Endothelial cell of umbilical vein (primary cell): ENCODE measurements at regions not wholly inside any gene's neighbourhood (a gene's known extent, or its start where the extent isn't known, plus 50 kb on each side); places are given as distances from the start of the nearest gene placed in this dataset.

Source experiments
- BruUV-seq: library from RNA; stranded (reverse); fragments of 400-500 nt; replicated peaks from 2 replicates; lab custom pipeline; 2021; lab: Mats Ljungman, UMichigan
- CTCF ChIA-PET: fragments of 300-600, 350-600 bp; sonication (Branson Sonifier 250); formaldehyde crosslinking; loops from one replicate; lab custom pipeline; 2021; ENCODE audit warnings: antibody characterized with exemption, inconsistent platforms; lab: Charles Lee
- POLR2A ChIA-PET: fragments of 300-600, 350-600 bp; sonication (Branson Sonifier 250); formaldehyde crosslinking; loops from one replicate; lab custom pipeline; 2021; ENCODE audit warnings: antibody characterized with exemption, inconsistent platforms; lab: Charles Lee
- DNase-seq: peaks from one replicate; pipeline ENCODE4 v3.0.0-alpha.2; 2011; ENCODE audit warnings: low read depth, low spot score
- FAIRE-seq: peaks from 2 replicates; lab custom pipeline; 2011; peaks lifted over from hg19 to GRCh38; lab: Jason Lieb, UNC
- H2AFZ ChIP-seq: 2 replicates; pipeline ENCODE4 v1.6.0; 2012; ENCODE audit warnings: low read depth, low read length, control low read depth, inconsistent platforms
- H3K27ac ChIP-seq: 2 replicates; pipeline ENCODE4 v1.5.1; 2011; ENCODE audit warnings: low read depth, mild to moderate bottlenecking, control low read depth, low read length, moderate library complexity; ENCODE audit not compliant: insufficient read depth
- H3K27me3 ChIP-seq, 2 experiments: 2 replicates each; pipeline versions ENCODE4 v1.6.0 to v1.6.1; 2011; ENCODE audit warnings: low read length in 2 of 2, mixed read lengths in 1 of 2; ENCODE audit not compliant: control insufficient read depth in 2 of 2, insufficient read depth in 2 of 2
- H3K36me3 ChIP-seq, 2 experiments: 2 replicates in 1 of 2; 3 replicates in 1 of 2; pipeline ENCODE4 v1.5.1; 2011; ENCODE audit warnings: low read length in 2 of 2, mild to moderate bottlenecking in 1 of 2, moderate library complexity in 1 of 2; ENCODE audit not compliant: control insufficient read depth in 2 of 2, insufficient read depth in 2 of 2; ENCODE audit errors: extremely low read depth in 1 of 2
- H3K4me1 ChIP-seq: 3 replicates; pipeline ENCODE4 v1.5.1; 2011; ENCODE audit warnings: mild to moderate bottlenecking, low read length; ENCODE audit not compliant: control insufficient read depth, insufficient read depth; ENCODE audit errors: extremely low read depth
- H3K4me2 ChIP-seq: 2 replicates; pipeline ENCODE4 v1.6.1; 2011; ENCODE audit warnings: low read length, control low read depth, mixed read lengths; ENCODE audit not compliant: insufficient read depth
- H3K4me3 ChIP-seq, 3 experiments: fragments of 200-600 bp in 1 of 3; sonication (generic), shearing (Covaris generic) in 1 of 3; replicated peaks in 1 of 3; 2 replicates each; pipeline ENCODE4 v1.5.1; 2011 to 2016; ENCODE audit warnings: control low read depth in 3 of 3, low read length in 3 of 3, mild to moderate bottlenecking in 2 of 3, inconsistent platforms in 1 of 3, low read depth in 1 of 3, moderate library complexity in 1 of 3; ENCODE audit not compliant: insufficient read depth in 1 of 3
- H3K79me2 ChIP-seq: 2 replicates; pipeline ENCODE4 v1.6.0; 2012; ENCODE audit warnings: low read length, inconsistent platforms; ENCODE audit not compliant: control insufficient read depth, insufficient read depth
- H3K9ac ChIP-seq: replicated peaks from 2 replicates; pipeline ENCODE3; 2011; ENCODE audit warnings: low read length, control low read depth; ENCODE audit not compliant: insufficient read depth; ENCODE audit errors: extremely low read depth
- H3K9me1 ChIP-seq: replicated peaks from 3 replicates; pipeline ENCODE4 v1.6.0; 2011; ENCODE audit warnings: mild to moderate bottlenecking, low read length; ENCODE audit not compliant: control insufficient read depth, insufficient read depth; ENCODE audit errors: extremely low read depth
- H3K9me3 ChIP-seq: replicated peaks from 2 replicates; pipeline ENCODE4 v1.5.1; 2012; ENCODE audit warnings: low read length, inconsistent platforms; ENCODE audit not compliant: control insufficient read depth, insufficient read depth
- H4K20me1 ChIP-seq: replicated peaks from 2 replicates; pipeline ENCODE3; 2011; ENCODE audit warnings: mild to moderate bottlenecking, low read length; ENCODE audit not compliant: control insufficient read depth, insufficient read depth; ENCODE audit errors: extremely low read depth
- EZH2 ChIP-seq: IDR thresholded peaks from 2 replicates; pipeline ENCODE4 v1.6.1; 2012; ENCODE audit warnings: borderline replicate concordance, low read depth, mild to moderate bottlenecking, moderate library complexity, low read length, inconsistent platforms; ENCODE audit not compliant: severe bottlenecking
- GATA2 ChIP-seq: IDR thresholded peaks from 2 replicates; pipeline ENCODE4 v1.7.0; 2011; ENCODE audit warnings: low read depth, mild to moderate bottlenecking, moderate library complexity, mixed read lengths, low read length; ENCODE audit not compliant: insufficient read length, insufficient read depth
- JUN ChIP-seq: IDR thresholded peaks from 2 replicates; pipeline ENCODE4 v1.6.1; 2011; ENCODE audit warnings: borderline replicate concordance, low read depth; ENCODE audit not compliant: insufficient read length, insufficient read depth
- POLR2AphosphoS5 ChIP-seq: IDR thresholded peaks from 2 replicates; pipeline ENCODE4 v1.6.1; 2012; ENCODE audit warnings: low read depth, mild to moderate bottlenecking, control low read depth, low read length, moderate library complexity; ENCODE audit not compliant: insufficient read depth
- dilution Hi-C: fragments of 300-500 bp; cut with MboI; formaldehyde crosslinking; loops from one replicate; pipeline ENCODE4 v1.15.0; 2019; ENCODE audit warnings: low sequenced_read_pairs; ENCODE audit not compliant: extremely low pct_ligation_motif_present
- intact Hi-C: fragments of 100-400 bp; cut with micrococcal nuclease; formaldehyde crosslinking; loops from one replicate; pipeline ENCODE4 v1.10.0; 2022
- TF ChIP-seq, protein P1 (sequence below), 2 donors: IDR thresholded peaks; 1 replicate in 1 of 2; 2 replicates in 1 of 2; pipeline ENCODE4 v1.5.1; 2011; ENCODE audit warnings: low read length in 2 of 2, mild to moderate bottlenecking in 2 of 2, moderate library complexity in 2 of 2, control low read depth in 1 of 2, inconsistent platforms in 1 of 2, low read depth in 1 of 2; ENCODE audit not compliant: insufficient read depth in 1 of 2; ENCODE audit errors: extremely low read depth in 1 of 2
- TF ChIP-seq, protein P2 (sequence below): IDR thresholded peaks from 2 replicates; pipeline ENCODE4 v1.6.1; 2011; ENCODE audit not compliant: insufficient read depth, insufficient read length

DNA sequence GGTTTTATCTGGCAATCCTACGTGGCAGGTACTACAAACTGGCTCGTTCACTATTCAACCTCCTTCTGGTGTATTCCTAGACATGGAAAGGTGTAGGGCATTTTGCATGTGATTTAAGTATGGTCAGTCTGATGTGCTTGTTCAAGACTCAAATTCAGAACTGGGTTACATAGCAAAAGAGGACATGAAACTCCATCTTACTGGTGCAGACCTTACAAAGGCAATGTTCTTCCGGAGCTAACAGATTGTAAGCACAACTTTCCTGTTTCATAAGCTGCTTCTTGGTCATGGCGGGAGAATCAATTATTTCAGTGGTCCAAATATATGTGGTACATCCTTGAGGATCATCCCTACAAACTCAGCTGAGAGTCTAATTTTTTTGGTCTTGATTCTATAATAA is 703.4 kb downstream of the EPM2A start:
- H3K4me2 ChIP-seq: no peak overlapping the region
- no peaks in the 10 kb centered on the region for H4K20me1 ChIP-seq
- DNase-seq (no peak), FAIRE-seq (no peak)
- no peak overlapping the region for H3K4me3 ChIP-seq
- H3K4me1 ChIP-seq: peaks cover 6% of the 10 kb centered on the region
- no peak overlapping the region for H3K27ac ChIP-seq
- no peaks in the 10 kb centered on the region for H3K79me2 ChIP-seq
- CTCF ChIA-PET: no interaction called here
- no peak overlapping the region for H3K9ac ChIP-seq
- POLR2A ChIA-PET: no interaction called here
- H2AFZ ChIP-seq: no peak overlapping the region
- H3K9me3 ChIP-seq: no peaks in the 10 kb centered on the region
- no peaks in the 10 kb centered on the region for H3K27me3 ChIP-seq
- H3K36me3 ChIP-seq: no peaks in the 10 kb centered on the region
- H3K9me1 ChIP-seq: no peaks in the 10 kb centered on the region
- no TSS peak for BruUV-seq
- TF ChIP-seq EZH2 (no peak), JUN (no peak), GATA2 (no peak), POLR2AphosphoS5 (no peak)
- TF ChIP-seq, protein P1, sequence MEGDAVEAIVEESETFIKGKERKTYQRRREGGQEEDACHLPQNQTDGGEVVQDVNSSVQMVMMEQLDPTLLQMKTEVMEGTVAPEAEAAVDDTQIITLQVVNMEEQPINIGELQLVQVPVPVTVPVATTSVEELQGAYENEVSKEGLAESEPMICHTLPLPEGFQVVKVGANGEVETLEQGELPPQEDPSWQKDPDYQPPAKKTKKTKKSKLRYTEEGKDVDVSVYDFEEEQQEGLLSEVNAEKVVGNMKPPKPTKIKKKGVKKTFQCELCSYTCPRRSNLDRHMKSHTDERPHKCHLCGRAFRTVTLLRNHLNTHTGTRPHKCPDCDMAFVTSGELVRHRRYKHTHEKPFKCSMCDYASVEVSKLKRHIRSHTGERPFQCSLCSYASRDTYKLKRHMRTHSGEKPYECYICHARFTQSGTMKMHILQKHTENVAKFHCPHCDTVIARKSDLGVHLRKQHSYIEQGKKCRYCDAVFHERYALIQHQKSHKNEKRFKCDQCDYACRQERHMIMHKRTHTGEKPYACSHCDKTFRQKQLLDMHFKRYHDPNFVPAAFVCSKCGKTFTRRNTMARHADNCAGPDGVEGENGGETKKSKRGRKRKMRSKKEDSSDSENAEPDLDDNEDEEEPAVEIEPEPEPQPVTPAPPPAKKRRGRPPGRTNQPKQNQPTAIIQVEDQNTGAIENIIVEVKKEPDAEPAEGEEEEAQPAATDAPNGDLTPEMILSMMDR (IDR thresholded peaks at IDR 0.05; ENCODE audit: extremely low read depth in 1 of 2, insufficient read depth in 1 of 2, low read depth in 1 of 2, low read length in 2 of 2): no peak
- TF ChIP-seq, protein P2, sequence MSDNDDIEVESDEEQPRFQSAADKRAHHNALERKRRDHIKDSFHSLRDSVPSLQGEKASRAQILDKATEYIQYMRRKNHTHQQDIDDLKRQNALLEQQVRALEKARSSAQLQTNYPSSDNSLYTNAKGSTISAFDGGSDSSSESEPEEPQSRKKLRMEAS: no peak
- dilution Hi-C loops (no loop called here), intact Hi-C loops (no loop called here)
